ENCODE measurements at regions not wholly inside any gene's neighbourhood (a gene's known extent, or its start where the extent isn't known, plus 50 kb on each side); places are given as distances from the start of the nearest gene placed in this dataset.
"Not testable (repeated sequence)": the region's sequence is repeated elsewhere in the genome, so short reads cannot be mapped to it uniquely, and the experiment has no call there.

- H3K4me3 ChIP-seq (ENCODE audit: low read depth, low read length) = no peak overlapping the region
- TF ChIP-seq, protein P1, sequence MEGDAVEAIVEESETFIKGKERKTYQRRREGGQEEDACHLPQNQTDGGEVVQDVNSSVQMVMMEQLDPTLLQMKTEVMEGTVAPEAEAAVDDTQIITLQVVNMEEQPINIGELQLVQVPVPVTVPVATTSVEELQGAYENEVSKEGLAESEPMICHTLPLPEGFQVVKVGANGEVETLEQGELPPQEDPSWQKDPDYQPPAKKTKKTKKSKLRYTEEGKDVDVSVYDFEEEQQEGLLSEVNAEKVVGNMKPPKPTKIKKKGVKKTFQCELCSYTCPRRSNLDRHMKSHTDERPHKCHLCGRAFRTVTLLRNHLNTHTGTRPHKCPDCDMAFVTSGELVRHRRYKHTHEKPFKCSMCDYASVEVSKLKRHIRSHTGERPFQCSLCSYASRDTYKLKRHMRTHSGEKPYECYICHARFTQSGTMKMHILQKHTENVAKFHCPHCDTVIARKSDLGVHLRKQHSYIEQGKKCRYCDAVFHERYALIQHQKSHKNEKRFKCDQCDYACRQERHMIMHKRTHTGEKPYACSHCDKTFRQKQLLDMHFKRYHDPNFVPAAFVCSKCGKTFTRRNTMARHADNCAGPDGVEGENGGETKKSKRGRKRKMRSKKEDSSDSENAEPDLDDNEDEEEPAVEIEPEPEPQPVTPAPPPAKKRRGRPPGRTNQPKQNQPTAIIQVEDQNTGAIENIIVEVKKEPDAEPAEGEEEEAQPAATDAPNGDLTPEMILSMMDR (conservative IDR thresholded peaks at IDR 0.05; ENCODE audit: low read depth, low read length) = no peak
- no peak for DNase-seq (ENCODE audit: low read depth)
These were observed 961.3 kb upstream of the CNTN5 start for GRCh38 chr11:98059488-98059887.

DNA sequence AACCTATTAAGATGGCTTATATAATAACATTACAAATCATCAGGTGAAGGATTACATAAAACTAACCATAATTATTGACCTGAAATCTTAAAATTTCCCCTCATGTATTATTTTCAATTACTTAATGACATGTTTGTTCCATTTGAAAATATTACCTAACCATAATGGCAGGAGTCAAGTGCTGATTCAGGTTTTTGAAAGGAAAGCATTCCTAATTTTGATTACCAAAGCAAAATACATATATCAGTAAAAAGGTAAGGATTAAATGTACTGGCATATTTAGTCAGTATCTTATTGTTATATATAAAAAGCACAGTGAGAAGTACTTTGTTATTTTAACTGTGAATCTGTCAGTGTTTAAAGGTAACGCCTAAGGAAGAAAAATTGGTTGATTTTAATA lies 960.0 kb upstream of the CNTN5 start:
- TF ChIP-seq, protein P1 (conservative IDR thresholded peaks at IDR 0.05; ENCODE audit: low read depth, low read length) = no peak
- no peak for DNase-seq (ENCODE audit: low read depth)
- H3K4me3 ChIP-seq (ENCODE audit: low read depth, low read length) = no peak overlapping the region

GRCh38 chr11:98061858-98062257 lies 958.9 kb upstream of the CNTN5 start:
- H3K4me3 ChIP-seq (ENCODE audit: low read depth, low read length) = no peak overlapping the region
- DNase-seq (ENCODE audit: low read depth) = no peak
- TF ChIP-seq, protein P1 (conservative IDR thresholded peaks at IDR 0.05; ENCODE audit: low read depth, low read length) = no peak

DNA sequence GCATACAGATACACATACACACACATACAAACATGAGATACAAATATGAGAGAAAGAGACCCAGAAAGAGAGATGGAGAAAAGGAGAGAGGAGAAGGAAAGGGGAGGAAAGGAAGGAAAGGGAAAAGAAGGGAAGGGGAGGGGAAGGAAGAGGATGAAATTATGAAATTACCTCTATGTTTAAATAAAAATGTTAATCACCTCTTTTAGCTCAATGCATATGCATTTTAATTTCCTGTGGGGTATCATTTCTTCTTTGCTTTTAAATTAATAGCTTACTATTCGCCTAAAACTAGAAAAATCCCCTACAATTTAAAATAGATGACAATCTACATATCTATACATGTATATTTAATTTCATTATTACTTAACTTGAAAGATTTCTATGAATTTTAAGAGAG lies 958.0 kb upstream of the CNTN5 start:
- H3K4me3 ChIP-seq (ENCODE audit: low read depth, low read length) = no peak overlapping the region
- no peak for DNase-seq (ENCODE audit: low read depth)

GRCh38 chr11:98068251-98068650 lies 952.5 kb upstream of the CNTN5 start:
- TF ChIP-seq, protein P1 (conservative IDR thresholded peaks at IDR 0.05; ENCODE audit: low read depth, low read length) = no peak
- DNase-seq (ENCODE audit: low read depth) = no peak
- H3K4me3 ChIP-seq (ENCODE audit: low read depth, low read length) = no peak overlapping the region

More for the DNA sequence above, 958.0 kb upstream of the CNTN5 start:
- TF ChIP-seq, protein P1 (conservative IDR thresholded peaks at IDR 0.05; ENCODE audit: low read depth, low read length) = no peak

DNA sequence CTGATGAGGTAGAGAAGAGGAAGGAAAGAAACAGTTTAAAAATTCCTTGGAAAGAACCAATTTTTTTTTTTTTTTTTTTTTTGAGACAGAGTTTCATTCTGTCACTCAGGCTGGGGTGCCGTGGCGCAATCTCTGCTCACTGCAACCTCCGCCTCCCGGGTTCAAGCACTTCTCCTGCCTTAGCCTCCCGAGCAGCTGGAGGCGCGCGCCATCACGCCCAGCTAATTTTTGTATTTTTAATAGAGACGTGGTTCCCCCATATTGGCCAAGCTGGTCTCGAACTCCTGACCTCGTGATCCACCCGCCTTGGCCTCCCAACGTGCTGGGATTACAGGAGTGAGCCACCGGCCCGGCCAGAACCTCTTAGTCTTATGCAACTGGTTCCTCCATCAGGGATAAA lies 951.6 kb upstream of the CNTN5 start:
- not testable (repeated sequence) for H3K4me3 ChIP-seq (ENCODE audit: low read depth, low read length); DNase-seq (ENCODE audit: low read depth)

- no peak overlapping the region for H3K4me3 ChIP-seq (ENCODE audit: low read depth, low read length)
- TF ChIP-seq, protein P1 (conservative IDR thresholded peaks at IDR 0.05; ENCODE audit: low read depth, low read length) = no peak
- no peak for DNase-seq (ENCODE audit: low read depth)
These were observed 950.9 kb upstream of the CNTN5 start for GRCh38 chr11:98069861-98070260.
